Fibroblast of skin of right quadriceps (primary cell): ENCODE measurements at regions not wholly inside any gene's neighbourhood (a gene's known extent, or its start where the extent isn't known, plus 50 kb on each side); places are given as distances from the start of the nearest gene placed in this dataset.

ENCODE experiments used
- DNase-seq: peaks from one replicate; pipeline ENCODE4 v3.0.0-alpha.2; 2013

DNA sequence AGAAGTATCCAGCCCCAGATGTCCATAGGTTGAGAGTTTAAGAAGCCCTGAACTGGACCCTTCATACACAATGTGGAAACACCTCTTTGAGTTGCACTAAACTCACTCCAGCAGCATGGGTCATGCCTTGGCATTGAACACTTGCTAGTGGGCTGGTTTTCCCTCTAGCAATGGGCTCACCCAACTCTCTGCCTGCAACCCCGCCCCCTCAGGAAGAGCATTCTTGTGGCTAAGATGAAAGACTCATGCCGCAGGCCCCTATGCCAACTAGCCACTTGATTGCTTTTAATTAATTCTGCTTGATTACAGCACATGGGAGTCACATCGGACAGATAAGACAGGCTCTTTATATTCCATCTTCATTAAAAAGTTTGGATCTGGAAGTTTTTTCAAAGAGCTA, 136.5 kb upstream of the GJB5 start:
- no peak for DNase-seq

DNA sequence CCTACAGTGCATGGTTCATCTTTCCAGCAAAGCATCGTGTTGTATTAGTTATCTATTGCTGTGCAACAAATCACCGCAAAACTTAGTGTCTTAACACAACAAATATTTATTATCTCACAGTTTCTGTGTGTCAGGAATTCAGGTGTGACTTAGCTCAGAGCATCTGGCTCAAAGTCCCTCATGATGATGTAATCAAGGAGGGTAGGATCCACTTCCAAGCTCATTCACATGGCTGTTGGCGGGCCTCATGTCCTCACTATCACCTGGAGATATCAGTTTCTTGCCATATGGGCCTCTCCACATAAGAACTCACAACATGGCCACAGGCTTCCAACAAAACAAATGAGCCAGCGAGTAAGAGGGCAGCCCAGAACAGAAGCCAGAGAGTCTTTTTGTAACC, 135.6 kb upstream of the GJB5 start:
- no peak for DNase-seq

DNA sequence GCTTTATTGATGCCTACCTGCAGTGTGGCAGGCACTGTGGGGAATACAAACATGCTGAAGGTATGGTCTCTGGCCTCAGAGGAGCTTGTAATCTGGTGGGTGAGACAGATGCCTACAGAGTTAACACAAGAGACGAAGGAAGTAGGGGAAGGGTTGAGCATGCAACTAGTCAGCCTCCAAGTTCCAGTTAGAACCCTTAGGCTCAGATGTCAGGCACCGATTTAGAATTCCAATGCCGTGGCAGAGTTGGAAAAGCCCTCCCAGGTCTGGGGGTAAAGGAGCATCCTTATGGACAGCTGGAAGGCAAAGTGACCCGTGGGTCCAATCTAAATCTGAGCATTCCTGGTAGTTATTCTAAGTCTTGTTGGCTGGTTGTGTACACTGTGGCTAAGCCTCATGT, 132.9 kb upstream of the GJB5 start:
- no peak for DNase-seq

DNA sequence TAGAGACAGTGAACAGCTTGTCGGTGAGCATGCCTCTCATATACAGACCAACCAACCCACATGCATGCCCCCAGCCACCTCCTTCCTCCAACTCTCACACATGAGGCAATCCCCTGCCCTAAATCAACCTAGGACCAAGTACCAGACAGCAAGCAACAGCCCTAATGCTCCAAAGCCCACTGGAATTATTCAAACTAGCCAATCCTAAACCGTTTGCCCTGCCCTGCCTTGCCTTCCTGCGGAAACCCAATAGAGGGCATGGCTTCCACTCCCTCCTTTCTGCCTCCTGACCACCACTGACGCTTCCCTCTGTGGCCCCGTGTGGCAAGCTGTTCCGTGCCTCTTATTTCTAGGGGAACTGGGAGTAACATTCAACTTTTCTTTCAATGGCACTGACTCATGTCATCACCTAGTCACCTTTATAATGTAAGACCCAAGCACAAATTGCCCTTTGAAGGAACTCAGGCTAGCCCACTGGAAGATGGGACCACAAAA, 129.3 kb upstream of the GJB5 start:
- DNase-seq: no peak

DNA sequence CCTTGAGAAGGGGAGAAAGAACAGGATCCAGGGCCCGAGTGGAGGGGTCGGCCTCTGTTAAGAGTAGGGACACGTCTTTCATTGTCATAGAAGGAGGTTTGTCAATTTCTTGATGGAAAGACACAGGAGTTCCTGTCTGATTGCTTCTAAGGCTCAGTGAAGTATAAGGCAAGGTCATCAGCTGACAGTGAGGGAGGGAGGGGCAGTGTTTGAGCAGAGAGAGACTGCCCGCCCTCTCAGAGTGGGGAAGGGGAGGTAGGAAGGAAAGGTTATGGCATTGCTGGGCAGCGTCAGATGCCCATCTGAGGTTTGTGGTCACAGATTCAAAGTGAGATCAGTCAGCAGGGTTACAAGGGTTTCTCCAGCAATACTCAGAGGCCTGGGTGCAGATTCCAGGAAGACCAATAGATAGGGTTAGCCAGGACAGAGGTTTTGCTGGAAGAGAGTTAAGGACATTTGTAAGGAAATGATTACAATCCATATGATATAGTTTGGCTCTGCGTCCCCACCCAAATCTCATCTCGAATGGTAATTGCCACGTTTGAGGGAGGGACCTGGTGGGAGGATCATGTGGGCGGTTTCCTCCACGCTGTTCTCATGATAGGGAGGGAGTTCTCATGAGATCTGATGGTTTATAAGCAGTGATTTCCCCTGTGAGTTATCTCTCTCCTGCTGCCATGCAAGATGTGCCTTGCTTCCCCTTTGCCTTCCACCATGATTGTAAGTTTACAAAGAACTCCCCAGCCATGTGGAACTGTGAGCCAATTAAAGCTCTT, 127.2 kb upstream of the GJB5 start:
- no peak for DNase-seq

DNA sequence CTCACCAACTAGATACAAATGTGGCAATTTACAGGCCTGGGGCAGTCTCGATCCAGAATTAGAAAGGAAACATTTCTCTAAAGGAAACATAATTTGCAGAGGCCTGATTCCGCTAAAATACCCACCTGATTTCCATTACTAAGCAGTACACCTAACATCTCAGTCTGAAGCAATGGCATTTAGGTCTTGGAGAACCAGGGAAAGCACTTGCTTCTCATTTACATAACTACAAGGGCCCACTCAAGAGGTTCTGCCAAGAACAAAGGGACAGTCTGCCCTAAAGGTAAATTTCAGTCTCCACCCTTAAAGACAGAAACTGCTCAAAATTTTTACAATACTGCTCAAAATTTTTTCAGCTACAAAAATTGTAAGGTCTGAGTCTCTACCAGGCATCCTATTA, 123.7 kb upstream of the GJB5 start:
- no peak for DNase-seq

DNA sequence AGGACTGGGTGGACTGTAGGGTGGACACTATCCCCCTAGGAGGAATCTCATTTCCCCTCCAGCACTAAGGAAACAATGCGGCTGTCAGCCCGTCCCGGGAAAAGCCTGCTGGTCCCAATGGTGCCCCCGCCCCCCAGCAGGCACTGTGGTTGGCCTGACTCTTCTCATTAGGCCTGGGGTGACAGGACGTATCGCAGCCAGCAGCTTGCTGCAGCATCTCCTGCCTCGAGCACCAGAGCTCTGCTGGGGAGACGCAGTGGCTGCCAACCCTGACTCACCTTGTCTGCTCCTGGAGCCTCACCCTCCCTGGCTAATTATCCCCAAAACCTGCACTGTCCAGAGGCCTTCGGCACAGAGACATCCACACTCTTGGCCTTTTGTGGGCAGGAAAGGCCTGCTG, 115.1 kb upstream of the GJB5 start:
- no peak for DNase-seq

DNA sequence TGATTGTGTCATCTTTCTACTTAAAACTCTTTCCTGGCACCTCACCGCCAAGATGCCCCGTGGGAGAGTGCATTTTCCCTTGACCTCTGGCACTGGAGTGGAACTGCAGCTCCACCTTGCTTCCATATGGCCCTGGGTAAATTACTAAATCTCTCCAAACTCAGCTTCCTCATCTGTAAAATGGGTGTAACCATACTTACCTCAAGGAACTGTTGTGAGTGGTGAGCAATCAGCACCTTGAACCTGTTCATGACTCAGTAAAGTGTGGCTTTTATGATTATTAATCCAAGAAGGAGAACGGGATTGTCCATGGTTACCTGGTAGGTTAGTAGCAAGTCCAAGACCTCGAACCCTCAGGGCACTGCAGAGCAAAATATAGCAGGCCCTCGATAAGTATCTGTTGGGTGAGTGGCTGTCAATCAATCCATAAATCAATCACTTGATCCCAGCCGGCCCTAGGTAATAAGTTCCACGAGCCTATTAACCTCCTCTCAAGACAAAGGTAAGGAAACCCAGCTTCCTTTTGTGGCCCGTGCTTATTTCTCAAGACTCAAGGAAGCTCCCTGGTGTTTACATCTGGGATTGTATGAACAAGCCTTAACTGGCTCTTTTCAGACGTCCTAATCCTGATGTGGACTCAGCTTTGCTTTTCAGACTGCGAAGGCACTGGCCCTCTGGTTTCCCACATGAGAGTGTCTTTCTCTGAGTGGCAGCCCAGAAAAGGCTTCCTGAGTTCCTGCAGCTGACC, 114.0 kb upstream of the GJB5 start:
- DNase-seq: no peak

DNA sequence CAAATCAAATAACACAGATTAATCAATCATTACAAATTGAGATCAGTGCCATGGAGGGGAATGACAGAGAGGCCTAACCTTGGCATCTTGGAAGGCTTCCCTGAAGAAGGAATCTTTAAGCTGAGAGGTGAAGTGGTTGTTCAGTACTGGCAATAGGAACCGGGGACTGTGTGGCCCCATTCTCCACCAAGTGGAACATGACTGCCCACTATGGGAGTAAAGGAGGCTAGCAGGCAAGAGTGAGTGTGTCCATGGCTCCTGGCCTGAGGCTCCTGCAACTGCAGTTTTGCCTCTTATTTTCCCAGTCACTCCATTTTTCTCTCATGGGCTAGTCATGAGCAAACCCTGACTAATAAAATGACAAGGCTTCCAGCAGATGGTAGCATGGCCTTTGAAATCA, 112.2 kb upstream of the GJB5 start:
- DNase-seq: no peak

DNA sequence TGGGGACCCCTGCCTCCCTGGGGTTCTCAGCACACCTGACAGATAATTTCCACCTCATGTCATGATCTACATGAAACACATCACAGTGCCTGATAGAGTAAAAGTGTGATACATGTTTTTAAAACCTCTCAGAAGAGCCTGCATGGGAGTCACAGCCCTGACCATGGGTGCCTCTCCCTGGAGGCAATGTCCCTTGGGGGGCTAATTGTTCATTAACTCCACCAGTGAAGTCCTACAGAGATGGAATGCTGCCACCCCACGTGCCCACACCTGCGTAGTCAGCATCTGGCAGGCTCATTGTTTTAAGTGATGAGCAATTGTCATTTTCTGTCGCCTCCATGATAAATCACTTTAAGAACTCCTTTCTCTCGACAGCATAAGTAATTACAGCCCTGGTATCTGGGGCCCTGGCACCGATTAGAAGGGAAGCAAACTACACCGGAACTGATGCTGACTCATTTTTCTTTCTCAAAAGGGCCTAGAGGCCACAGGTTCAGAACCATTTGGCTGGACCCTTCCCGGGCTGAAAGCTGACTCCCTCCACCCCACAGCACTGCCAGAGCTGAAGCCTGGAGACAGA, 109.6 kb upstream of the GJB5 start:
- no peak for DNase-seq

DNA sequence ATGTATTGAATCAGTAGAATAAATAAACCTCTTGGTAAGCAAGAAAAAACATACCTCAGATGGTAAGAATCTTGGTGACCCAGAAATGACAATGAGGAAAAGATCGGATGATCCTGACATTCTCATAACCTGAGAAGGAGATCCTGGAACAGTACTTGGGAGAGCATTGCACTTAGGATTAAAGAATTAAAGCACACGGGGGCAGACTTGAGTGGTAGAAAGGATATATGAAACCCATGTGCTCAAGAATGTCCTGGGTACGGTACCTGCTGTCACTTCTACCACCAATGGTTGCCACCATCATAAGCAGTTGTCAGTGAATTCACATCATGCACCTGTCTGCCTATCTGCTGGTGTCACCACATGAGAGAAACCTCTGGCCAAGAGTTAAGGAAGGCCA, 108.9 kb upstream of the GJB5 start:
- no peak for DNase-seq

DNA sequence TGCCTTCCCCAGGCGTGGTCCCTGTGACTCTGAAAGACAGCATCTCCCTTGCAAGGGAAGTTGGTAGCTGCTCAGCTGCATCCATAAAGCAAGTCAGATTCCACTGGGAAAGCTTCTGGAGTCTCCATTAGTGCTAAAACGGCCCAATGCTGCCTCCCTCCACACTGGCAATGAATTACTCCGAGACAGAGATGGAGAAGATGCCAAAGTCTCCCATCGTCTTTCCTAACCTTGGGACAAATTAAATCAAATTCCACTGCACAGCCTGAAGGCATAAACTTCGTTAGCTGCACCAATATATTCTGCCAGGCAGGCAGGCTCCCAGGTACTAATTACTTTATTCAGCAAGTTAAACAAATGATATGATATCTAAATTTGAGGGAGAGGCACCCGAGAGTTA, 106.3 kb upstream of the GJB5 start:
- DNase-seq: no peak

DNA sequence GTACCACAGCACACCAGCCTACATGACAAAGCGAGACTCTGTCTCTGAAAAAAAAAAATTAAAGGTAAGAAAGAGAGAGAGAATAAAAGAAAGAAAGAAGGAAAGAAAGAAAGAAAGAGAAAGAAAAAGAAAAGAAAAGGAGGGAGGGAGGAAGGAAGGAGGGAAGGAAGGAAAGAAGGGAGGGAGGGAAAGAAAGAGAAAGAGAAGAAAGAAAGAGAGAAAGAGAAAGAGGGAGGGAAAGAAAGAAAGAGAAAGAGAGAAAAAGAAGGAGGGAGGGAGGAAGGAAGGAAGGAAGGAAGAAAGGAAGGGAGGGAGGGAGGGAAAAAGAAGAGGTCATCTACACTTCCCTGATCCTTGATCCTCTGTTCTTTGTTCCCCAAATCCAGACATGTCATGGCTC, 104.8 kb upstream of the GJB5 start:
- DNase-seq: no peak

DNA sequence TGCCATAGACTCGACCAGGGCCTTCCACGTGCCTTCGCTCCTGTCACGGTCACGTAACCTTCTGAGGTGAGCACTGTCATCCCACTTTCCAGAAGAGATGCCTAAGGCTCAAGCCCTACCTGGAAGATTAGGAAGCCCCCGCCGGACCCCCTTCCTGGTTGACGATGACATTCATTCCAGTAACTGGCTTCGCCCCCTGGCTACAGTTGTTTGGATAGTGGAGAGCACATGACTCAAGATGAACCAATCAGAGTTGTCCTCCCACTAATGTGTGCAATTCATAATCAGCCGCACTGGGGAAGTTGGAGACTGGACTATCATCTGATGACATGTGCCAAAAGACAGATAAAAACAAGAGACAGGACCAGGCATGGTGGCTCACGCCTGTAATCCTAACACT, 104.0 kb upstream of the GJB5 start:
- no peak for DNase-seq

DNA sequence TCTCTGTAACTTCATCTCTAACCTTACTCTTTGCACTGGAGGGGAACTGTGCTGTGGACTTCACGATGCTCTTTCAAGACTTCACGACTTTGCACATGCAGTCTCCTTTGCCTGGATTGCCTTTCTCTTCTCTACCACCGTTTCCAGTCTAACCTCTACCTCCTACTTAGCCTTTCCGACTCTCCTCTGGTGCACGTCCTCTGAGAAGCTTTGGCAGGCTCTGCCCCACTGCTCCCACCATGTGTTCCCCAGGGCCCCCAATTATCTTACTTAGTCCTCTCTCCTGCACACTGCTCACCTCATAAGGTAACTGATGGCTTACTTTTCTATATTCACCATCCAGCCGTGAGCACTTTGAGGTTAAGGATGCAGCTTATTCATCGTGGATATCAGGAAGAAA, 101.7 kb upstream of the GJB5 start:
- no peak for DNase-seq

DNA sequence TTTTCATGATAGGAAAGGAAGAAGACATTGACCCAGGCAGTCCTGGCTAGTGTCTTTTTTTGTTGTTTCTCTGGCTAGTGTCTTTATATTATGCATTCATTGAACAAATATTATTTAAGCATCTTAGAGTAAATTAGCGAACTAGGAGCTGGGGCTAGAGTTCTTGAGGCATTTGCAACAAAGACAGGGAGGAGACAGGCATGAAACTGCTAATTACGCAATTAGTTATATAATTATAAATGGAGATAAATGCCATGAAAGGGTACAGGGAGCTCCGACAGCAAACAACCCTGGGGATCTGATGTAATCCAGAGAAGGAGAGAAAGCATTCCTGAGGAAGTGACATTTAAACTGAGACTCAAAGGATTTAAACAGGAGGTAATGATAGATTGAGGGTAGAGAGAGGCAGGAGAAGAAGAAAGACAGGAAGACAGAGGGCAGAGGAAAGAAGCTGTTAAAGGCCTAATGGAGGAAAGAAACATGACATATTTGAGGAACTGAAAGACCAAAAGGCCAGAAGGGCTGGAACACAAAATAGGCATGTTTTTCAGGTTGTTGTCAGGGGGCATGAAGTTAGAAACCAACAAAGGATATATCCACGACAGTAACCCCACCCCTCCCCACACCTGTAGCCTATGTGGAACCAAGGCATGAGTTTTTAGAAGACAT, 99.5 kb upstream of the GJB5 start:
- DNase-seq: no peak

DNA sequence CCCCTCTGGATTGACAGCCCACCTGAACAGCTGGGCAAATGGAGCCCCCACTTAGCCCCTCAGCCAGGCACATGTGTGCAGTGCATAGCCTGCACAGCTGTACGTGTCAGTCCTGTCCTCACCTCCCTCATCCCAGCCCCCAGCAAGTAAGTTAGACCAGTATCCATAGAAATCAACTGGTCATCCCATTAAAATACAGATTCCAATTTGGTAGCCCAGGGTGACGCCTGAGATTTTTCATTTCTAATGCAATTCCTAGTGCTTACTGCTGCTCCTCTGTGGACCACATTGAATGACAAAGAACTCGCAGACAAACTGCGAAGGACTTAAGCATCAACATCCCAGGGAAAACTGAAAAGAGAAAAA, 99.0 kb upstream of the GJB5 start:
- DNase-seq: no peak

DNA sequence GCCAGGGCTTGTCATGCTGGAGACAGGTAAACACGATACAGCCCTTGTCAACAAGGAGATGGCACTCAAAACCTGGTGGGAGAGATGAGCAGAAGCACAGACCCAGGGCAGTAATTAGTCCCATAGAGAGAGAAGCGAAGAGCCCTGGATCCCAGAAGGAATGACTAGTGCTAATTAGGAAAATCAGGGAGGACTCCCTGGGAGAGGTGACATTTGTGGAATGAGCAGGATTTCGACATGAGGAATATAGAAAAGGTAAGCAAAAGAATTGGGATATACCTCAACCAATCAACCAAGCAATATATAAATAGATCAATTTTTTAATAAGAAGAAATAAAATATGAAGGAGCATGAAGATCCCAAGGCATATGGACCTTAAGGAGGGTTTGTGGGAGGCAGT, 98.5 kb upstream of the GJB5 start:
- no peak for DNase-seq

DNA sequence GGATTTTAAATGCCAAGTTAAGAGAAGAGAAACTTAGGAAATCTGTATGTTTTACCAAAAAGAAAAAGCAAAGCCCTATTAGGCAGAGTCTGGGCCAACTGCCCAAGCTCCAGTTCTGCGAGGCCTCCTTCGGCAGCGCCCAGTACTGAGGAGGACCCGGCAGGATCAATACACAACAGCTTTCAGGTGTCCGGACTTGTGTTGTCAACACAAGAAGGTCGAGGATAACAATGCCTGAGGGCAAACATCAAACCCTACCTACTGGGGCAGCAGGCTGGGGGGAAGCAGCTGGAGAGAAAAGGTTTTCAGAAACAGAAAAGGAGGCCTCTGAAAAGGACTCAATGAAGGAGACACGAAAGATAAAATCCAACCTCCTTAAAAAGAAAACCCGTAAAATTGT, 98.1 kb upstream of the GJB5 start:
- DNase-seq: no peak

DNA sequence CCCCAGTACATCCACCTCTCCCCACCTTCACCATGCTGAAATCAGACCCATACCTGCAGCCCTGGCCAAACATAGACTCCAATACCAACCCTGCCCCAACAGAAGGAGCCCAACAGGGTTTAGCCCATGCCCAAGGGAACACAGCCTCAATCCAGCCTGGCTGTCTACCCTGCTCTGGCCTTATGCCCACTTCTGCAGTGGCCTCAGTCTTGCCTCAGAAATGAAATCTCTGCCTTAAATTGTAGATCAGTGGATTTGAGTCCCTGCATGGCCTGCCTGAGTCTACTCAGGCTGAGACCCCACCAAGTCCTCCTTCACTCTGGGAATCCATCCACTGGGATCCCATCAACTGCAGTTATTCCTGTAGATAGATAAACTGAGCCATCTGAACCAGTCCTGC, 97.6 kb upstream of the GJB5 start:
- no peak for DNase-seq

DNA sequence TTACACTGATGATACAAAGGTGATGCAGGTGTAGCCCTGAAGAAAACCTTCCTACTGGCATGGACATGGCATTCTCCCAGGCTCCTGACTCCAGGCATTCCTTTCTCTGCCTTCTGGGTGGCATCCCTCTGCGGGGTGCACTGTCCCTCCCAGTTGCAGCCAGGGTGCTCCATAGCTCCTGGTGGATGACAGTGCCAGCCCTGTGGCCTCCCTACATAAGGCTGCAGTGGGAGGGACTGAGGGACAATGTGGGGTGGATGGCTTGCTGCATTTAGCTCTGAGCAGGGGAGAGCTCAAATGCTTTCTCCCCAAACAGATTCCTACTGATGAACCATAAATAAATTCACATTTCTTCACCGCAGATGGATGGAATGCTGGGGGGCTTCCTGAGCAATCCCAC, 97.0 kb upstream of the GJB5 start:
- no peak for DNase-seq

DNA sequence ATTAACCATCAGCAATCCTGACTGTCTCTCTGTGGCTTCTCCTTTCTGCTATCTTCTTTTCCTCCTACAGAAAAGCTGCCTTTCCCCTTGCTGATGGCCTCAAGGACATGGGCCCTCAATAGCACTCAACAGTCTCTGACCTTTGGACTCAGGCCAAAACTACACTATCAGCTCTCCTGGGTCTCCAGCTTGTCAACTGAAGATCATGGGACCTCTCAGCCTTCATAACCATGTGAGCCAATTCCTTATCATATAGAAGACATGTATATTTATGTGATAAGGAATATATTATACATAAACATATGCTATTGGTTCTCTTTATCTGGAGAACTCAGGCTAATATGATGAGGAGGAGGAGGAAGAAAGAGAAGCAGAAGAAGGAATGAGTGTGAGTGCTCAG, 91.8 kb upstream of the GJB5 start:
- no peak for DNase-seq

DNA sequence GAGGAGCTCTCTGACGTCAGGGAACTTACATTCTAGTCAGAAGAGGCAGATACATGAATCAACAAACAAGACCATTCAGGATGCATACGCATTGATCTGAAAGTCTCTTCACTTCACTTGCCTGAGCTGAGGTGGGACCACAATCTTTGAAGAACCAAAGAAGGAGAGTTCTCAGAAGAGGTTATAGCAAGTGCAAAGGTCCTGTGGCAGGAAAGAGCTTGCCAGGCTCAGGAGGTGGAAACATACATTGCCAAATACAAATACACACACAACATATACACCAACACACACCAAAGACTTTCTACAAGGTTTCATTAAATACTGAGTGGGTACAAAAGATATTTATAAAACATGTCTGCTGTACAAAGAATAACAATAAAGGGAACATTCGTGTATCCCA, 86.8 kb upstream of the GJB5 start:
- DNase-seq: no peak

DNA sequence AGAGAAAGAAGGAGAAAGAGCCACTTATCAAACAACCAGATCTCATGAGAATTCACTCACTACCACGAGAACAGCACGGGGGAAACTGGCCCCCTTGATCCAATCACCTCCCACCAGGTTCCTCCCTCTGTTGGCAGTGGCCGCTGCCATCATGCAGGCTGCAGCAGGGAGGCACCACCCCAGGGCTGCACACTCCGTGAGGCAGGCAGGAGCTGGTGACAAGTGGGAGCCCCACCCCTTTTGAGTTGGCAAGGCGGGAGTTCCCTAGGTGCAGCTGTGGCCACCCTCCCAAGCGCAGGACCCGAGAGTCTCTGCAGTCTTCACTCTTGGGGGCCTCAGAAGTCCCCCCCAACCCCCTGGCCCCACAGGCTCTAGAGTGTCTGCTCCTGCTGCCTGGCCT, 83.9 kb upstream of the GJB5 start:
- DNase-seq: no peak
